Stimulated activated CD8-positive, alpha-beta memory T cell treated with anti-CD3 and anti-CD28 coated beads, Interleukin-15, amount 100 ng/mL, for 1 hour (primary cell): ENCODE measurements at regions not wholly inside any gene's neighbourhood (a gene's known extent, or its start where the extent isn't known, plus 50 kb on each side); places are given as distances from the start of the nearest gene placed in this dataset.
"Not testable (repeated sequence)": the region's sequence is repeated elsewhere in the genome, so short reads cannot be mapped to it uniquely, and the experiment has no call there.

Experiments
- DNase-seq: peaks from one replicate; pipeline ENCODE4 v3.0.0-alpha.2; 2020; ENCODE audit warnings: low read depth

- DNase-seq = no peak
Measured at GRCh38 chr3:25895443-25895842, 105.6 kb downstream of the OXSM start.

- no peak for DNase-seq
Measured at GRCh38 chr3:25897019-25897418, 107.1 kb downstream of the OXSM start.

- DNase-seq = no peak
Measured at GRCh38 chr3:25899352-25900101, 109.6 kb downstream of the OXSM start.

DNA sequence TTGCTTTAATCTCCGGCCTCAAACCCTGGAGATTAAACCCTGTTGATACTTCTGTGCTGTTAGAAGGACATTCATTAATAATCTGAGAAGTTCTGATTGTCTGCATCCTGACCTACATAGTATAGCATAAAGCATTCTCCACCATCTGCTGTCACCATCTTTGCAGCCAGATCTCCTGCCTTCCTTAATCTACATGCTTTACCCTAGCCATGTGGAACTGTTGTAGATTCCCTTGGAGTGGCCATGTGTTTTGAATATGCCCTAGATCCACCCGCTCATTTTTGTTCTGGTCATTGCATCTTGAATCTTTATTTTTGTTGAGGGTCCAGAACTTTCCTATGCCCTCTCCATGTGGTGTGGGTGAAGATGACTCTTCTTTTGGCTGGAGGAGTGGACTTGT lies 110.3 kb downstream of the OXSM start:
- DNase-seq = no peak

DNA sequence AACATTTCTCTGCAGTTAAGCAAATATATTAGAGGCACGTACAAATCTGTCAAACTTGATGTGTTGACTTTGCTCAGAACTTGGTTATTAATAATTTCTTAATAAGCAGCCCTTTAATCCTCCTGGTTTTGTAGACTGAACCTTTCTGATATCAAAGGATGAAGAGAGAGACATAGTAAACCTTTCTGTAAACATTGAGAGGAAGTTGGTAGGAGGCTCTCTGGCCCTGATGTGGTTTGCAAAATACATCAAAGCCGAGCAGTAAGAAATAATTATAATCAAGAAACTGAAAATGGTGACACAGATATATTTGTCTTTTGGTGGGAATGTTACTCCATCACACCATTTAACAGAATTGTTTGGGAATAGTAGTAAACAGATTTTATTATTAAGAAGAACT lies 111.9 kb downstream of the OXSM start:
- no peak for DNase-seq

DNA sequence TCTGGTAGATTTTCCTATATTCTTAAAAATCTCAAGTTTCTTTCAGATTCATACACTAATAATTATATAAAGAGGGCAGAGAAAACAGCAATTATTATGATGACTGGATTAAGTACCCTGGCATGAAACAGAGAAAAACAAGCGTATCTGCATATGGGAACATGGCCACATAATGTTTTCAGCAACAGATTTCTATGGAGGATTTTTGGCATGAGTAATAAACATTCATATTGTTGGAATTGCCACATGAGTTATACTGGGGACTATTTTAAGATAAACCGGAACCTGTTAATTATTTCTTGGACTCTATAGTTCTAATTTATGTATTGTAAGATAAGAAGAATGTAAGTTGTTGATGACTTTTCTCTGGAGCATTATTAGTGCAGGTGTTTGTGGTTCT lies 112.7 kb downstream of the OXSM start:
- no peak for DNase-seq

DNA sequence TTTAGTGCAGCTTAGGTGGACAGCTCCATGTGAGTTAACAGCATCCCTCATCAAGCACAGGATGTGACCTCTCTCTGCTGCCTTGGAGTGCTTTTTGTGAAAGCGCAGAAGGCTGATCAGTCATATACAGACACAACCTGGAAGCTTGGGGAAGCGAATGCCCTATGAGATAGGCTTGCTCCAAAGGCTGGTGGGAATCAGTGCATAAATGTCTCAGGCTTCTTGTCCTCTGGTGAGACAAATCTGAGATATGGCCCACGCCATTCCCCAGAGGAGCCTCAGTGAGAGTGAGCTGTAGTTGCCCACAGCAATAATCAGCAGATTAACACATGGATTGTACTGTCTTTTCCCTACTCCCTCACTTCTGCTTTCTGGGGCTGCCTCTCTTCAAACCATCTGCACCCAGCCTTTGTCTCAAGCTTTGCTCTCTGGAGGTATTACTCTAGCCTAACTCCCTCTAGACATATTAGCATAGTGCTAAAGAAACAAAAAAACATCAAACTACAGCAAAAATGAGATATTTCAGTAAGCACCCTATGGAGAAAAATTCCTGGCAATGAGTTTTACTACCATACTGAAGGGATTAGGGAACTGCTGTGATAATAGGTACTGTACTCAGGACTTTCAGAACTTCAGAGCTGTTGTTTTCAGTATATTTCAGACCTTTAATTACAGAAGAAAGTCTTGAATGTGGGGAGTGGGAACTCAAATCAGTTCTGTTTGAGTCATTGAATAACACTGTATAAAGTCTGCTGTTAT lies 113.7 kb downstream of the OXSM start:
- DNase-seq = no peak

GRCh38 chr3:25904206-25904605 lies 114.3 kb downstream of the OXSM start:
- no peak for DNase-seq

- DNase-seq = no peak
Measured at GRCh38 chr3:25906132-25906906, 116.4 kb downstream of the OXSM start.

GRCh38 chr3:25907081-25907480 lies 117.2 kb downstream of the OXSM start:
- no peak for DNase-seq

- DNase-seq = no peak
Measured at GRCh38 chr3:25910105-25910504, 120.2 kb downstream of the OXSM start.

DNA sequence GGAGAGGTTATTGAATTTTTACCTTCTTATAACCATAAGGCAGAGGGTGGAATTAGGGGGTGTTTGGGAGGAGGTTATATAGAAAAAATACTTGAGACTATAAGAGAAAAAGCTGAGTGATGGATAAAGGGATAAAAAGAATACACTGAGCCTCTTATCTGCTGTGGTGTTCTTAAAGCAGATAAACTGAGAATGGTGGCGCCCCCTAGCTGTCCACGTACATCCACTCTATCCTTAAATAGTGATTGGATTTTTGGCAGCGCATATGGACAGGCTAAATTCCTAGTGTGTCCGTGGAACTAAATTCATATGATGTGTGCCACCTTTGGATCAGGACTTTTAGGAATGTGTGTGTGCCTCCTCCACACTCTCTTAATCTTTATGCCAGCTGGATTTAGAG lies 121.1 kb downstream of the OXSM start:
- DNase-seq = peak; percentile 2

DNA sequence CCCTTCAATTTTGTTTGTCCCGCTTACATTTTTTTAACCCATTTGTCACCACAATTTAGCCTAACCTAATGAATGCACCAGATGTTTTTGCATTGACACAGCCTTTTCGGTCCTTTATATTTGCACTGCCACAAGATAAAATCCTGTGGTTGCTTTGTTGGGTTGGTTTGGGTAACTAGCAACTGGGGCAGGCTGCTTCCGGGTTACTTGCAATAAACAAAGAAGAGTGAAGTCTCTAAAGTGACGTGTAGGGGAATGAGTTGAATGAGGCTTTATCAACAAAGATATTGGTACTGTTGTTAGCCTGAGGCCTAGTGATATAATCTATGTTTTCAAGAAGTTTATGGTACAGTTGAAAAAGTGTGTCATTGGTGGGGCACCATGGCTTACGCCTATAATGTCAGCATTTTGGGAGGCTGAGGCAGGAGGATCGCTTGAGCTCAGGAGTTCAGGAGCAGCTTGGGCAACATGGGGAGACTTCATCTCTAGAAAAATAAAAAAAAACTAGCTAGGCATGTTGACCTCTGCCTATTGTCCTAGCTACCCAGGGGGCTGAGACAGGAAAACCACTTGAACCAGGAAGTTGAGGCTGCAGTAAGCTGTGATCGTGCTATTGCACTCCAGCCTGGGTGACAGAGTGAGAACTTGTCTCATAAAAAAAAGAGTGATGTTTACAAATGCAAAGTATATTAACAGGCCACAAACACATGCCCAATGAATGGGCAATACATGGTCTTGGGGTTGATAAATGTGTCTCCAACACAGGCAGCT lies 121.8 kb downstream of the OXSM start:
- no peak for DNase-seq

DNA sequence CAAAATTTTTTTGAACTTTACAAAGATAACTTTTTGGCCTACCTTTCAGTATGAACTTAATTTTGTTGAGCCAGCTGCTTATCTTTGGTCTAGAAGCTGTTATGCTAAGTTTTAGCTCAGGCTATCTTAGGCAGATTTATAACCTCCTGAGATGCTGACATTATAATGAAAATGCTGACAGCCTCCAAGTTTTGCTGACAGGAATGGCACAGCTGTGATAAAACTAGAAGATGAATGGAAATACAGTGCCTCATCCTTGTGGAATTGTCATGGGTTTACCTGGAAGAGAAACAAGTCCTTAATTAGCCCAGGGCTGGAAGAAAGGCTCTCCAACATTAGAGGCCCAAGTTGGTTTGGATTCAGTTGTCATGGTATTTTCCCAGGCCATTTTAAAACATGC lies 123.3 kb downstream of the OXSM start:
- no peak for DNase-seq

DNA sequence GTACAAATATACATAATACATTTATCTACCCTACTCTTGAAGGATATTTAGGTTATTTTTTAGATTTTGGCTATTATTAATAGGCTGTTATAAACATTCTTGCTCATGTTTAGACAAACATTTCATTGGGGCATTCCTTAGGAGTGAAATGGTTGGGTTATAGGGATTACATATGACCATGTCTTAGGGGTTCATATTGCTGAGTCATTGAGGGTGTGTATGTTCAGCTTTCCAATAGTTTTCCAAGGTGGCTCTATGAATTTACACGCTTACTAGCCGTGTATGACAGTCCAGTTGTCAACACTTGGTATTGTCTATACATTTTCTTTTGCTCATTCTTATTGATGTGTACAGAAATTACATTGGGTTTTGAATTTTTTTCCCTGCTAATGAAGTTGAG lies 125.8 kb downstream of the OXSM start:
- no peak for DNase-seq

GRCh38 chr3:25916321-25916720 lies 126.4 kb downstream of the OXSM start:
- no peak for DNase-seq

GRCh38 chr3:25931967-25932366 lies 142.1 kb downstream of the OXSM start:
- DNase-seq = not testable (repeated sequence)

DNA sequence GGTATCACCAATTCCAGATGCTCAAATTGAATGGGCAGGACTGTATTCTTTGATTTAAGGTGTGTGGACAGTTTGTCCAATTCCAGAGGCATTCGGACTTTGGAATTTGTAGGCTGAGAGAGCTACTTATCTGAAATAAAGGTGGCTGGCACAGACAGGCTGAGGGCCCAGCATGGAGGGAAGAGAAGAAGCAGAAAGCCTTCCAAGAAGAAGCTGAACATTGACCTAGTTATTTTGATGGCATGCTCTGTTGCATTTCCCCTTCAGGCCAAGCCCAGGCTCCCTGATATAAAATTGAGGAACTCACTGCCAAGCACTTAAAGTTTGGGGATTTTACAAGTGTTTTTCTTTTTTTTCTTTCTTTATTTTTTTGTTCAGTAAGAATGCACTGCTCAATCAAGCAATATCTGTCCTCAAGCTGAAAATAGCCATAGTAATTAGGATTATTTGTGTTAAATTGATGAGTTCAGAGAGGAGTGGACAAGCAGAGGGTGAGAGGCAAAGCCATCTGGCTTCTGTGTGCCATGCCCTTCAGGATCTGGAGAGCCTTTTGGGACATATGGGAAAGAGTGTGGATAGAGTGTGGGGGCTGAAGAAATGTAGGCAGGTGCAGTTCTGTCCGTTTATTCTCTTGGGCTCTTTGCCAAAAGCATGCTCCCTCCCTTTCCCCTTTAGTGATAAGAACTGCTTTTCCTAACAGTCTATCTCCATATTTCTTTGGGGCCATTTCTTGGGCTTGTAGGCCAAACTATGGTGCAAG lies 148.9 kb downstream of the OXSM start:
- DNase-seq = no peak

DNA sequence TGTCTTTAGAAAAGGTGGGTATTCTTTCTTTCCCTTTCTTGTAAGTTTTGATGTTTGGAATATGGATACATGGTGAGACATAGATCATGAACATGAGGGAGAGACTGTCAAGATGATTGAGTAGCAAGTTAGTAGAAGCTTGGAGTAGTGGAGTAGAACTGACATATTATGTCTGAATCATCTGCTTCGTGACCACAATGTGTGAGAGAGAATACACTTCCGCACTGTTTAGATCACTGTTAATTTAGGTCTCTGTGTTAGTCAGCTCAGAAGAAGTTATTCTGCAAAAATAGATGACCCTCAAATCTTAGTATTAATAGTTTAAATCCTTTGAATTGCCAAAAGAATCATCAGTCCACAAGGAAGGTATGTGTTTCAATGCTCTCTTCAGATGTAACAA lies 151.0 kb downstream of the OXSM start:
- no peak for DNase-seq

GRCh38 chr3:25944329-25944728 lies 154.4 kb downstream of the OXSM start:
- no peak for DNase-seq

DNA sequence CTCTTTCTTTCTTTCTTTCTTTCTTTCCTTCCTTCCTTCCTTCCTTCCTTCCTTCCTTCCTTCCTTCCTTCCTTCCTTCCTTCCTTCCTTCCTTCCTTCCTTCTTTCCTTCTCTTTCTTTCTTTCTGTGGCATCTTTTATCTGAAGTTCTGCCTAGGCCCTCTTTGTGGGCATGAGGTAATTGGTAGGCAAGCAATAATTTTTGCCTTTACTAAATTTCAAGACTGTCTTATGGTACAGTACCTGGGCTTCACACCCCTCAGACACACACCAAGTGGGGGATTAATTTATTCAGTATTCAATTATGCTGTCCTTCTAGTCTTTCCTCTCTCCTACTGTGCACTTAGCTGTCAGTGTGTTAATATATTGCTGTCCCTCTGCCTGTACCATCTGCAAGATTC lies 155.5 kb downstream of the OXSM start:
- DNase-seq = no peak
